CD8-positive, alpha-beta memory T cell (primary cell): ENCODE measurements at regions not wholly inside any gene's neighbourhood (a gene's known extent, or its start where the extent isn't known, plus 50 kb on each side); places are given as distances from the start of the nearest gene placed in this dataset.

Experiments
- CTCF ChIA-PET: fragments of 350-600 bp; sonication (Branson Sonifier 250); formaldehyde crosslinking; loops from one replicate; lab custom pipeline; 2021; ENCODE audit warnings: antibody characterized with exemption; lab: Charles Lee
- POLR2A ChIA-PET: fragments of 350-600 bp; sonication (Branson Sonifier 250); formaldehyde crosslinking; loops from one replicate; lab custom pipeline; 2021; ENCODE audit warnings: antibody characterized with exemption; lab: Charles Lee
- DNase-seq, 5 donors: peaks; one replicate each; pipeline versions ENCODE4 v3.0.0 to v3.0.0-alpha.2; 2020 to 2022; ENCODE audit warnings: mixed read lengths in 1 of 5
- H3K27ac ChIP-seq: one replicate; pipeline ENCODE4 v1.7.0; 2013; ENCODE audit warnings: low read depth, mild to moderate bottlenecking, low read length, moderate library complexity
- H3K27me3 ChIP-seq: 2 replicates; pipeline ENCODE4 v1.7.0; 2013; ENCODE audit warnings: low read length, mild to moderate bottlenecking; ENCODE audit not compliant: insufficient read depth, poor library complexity, severe bottlenecking
- H3K36me3 ChIP-seq: 2 replicates; pipeline ENCODE4 v1.7.0; 2013; ENCODE audit warnings: mild to moderate bottlenecking, low read length, moderate library complexity; ENCODE audit not compliant: insufficient read depth
- H3K4me1 ChIP-seq: 2 replicates; pipeline ENCODE4 v1.7.0; 2013; ENCODE audit warnings: mild to moderate bottlenecking, low read length, moderate library complexity; ENCODE audit not compliant: insufficient read depth
- H3K4me3 ChIP-seq: 2 replicates; pipeline ENCODE4 v1.7.0; 2013; ENCODE audit warnings: mild to moderate bottlenecking, low read length
- H3K9me3 ChIP-seq: 2 replicates; pipeline ENCODE4 v1.7.0; 2013; ENCODE audit warnings: mild to moderate bottlenecking, low read length
- H3K27ac Mint-ChIP-seq, 8 donors: one replicate each; pipeline ENCODE4 v1.8.0; 2020 to 2021; ENCODE audit warnings: mixed read lengths in 8 of 8, mild to moderate bottlenecking in 6 of 8, inconsistent platforms in 3 of 8, moderate library complexity in 3 of 8
- H3K27me3 Mint-ChIP-seq, 2 donors: one replicate each; pipeline ENCODE4 v1.8.0; 2020 to 2021; ENCODE audit warnings: mixed read lengths in 2 of 2, mild to moderate bottlenecking in 1 of 2, moderate library complexity in 1 of 2
- H3K36me3 Mint-ChIP-seq, 3 donors: one replicate each; pipeline ENCODE4 v1.8.0; 2020 to 2021; ENCODE audit warnings: mixed read lengths in 3 of 3, inconsistent platforms in 1 of 3, mild to moderate bottlenecking in 1 of 3
- H3K4me1 Mint-ChIP-seq, 3 donors: one replicate each; pipeline ENCODE4 v1.8.0; 2020 to 2021; ENCODE audit warnings: mixed read lengths in 3 of 3, inconsistent platforms in 1 of 3, mild to moderate bottlenecking in 1 of 3
- H3K4me3 Mint-ChIP-seq, 7 donors: one replicate each; pipeline ENCODE4 v1.8.0; 2020 to 2021; ENCODE audit warnings: mixed read lengths in 7 of 7, mild to moderate bottlenecking in 6 of 7, moderate library complexity in 4 of 7, inconsistent platforms in 2 of 7
- H3K9me3 Mint-ChIP-seq, 5 donors: one replicate each; pipeline ENCODE4 v1.8.0; 2020 to 2022; ENCODE audit warnings: mixed read lengths in 5 of 5, mild to moderate bottlenecking in 3 of 5, moderate library complexity in 2 of 5, inconsistent platforms in 1 of 5

GRCh38 chr4:80128941-80129340, 55.9 kb upstream of the ANTXR2 start:
- no peak overlapping the region for H3K27ac ChIP-seq

GRCh38 chr4:80127870-80128419, 54.9 kb upstream of the ANTXR2 start:
- peaks cover 46% of the 10 kb centered on the region for H3K4me1 ChIP-seq
- H3K4me1 Mint-ChIP-seq: peaks cover 48 to 60% (median 53%) of the 10 kb centered on the region in 3 donors
- no peaks in the 10 kb centered on the region for H3K27me3 ChIP-seq
- H3K36me3 ChIP-seq: no peaks in the 10 kb centered on the region
- no peaks in the 10 kb centered on the region for H3K9me3 ChIP-seq
- H3K4me3 ChIP-seq: no peak overlapping the region
- peak overlapping the region in 7 of 8 donors; percentile 53 to 95 (median 85) for H3K27ac Mint-ChIP-seq
- peak overlapping the region in 4 of 7 donors; percentile 6 to 48 (median 27) for H3K4me3 Mint-ChIP-seq
- H3K27me3 Mint-ChIP-seq: no peaks in the 10 kb centered on the region
- CTCF ChIA-PET: interaction anchor here (1.1 to 7.4 kb wide), 4 partner anchors 10 to 75 kb away, joined by 3 to 135 read pairs (median 24); no protein-coding TSS in a partner anchor
- H3K27ac ChIP-seq: peak overlapping the region; percentile 22
- peaks cover 0 to 1% (median 0%) of the 10 kb centered on the region in 5 donors for H3K9me3 Mint-ChIP-seq
- no peak for DNase-seq
- no peaks in the 10 kb centered on the region for H3K36me3 Mint-ChIP-seq
- POLR2A ChIA-PET: no interaction called here

More at GRCh38 chr4:80128941-80129340, 55.9 kb upstream of the ANTXR2 start:
- peaks cover 46% of the 10 kb centered on the region for H3K4me1 ChIP-seq
- Mint-ChIP-seq H3K9me3 (peaks cover 0 to 1% (median 0%) of the 10 kb centered on the region in 5 donors), H3K27ac (peak overlapping the region; percentile 15 to 76 (median 50)), H3K4me3 (peak overlapping the region in 4 of 7 donors; percentile 21 to 61 (median 36)), H3K36me3 (no peaks in the 10 kb centered on the region), H3K4me1 (peaks cover 48 to 60% (median 53%) of the 10 kb centered on the region in 3 donors), H3K27me3 (no peaks in the 10 kb centered on the region)
- ChIA-PET CTCF (interaction anchor here (3.0 to 7.4 kb wide), 3 partner anchors 9 to 74 kb away, joined by 11 to 135 read pairs (median 37); no protein-coding TSS in a partner anchor), POLR2A (interaction anchor here (1.0 kb wide), 1 partner anchor 10 kb away, joined by 3 read pairs; no protein-coding TSS in a partner anchor)
- no peaks in the 10 kb centered on the region for H3K9me3 ChIP-seq
- H3K4me3 ChIP-seq: no peak overlapping the region
- no peaks in the 10 kb centered on the region for H3K36me3 ChIP-seq
- H3K27me3 ChIP-seq: no peaks in the 10 kb centered on the region
- no peak for DNase-seq

DNA sequence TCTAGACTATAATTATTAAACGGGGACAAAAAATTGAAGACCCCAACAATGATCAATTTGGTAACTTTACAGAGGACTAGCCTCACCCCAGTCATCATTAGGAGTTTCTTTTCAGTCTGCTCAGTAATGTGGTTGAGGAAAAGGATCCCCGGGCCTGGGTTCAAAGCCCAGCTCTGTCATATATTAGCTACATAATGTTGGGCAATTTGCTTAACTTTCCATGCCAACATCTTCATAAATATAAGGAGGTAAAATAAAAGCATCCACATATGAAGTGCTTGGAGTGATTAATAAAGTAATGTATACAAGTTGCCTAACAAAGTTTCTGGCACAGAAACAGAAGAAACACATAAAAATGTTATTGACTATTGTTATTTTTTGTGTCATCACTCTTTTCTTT, 53.4 kb upstream of the ANTXR2 start:
- H3K27ac ChIP-seq: peak overlapping the region; percentile 76
- H3K36me3 ChIP-seq: no peaks in the 10 kb centered on the region
- H3K4me3 Mint-ChIP-seq: peak overlapping the region in 4 of 7 donors; percentile 40 to 71 (median 48)
- ChIA-PET CTCF (interaction anchor here (0.6 to 7.4 kb wide), 18 partner anchors 10 to 93 kb away, joined by 3 to 135 read pairs (median 7); partner anchors contain the start of gene ANTXR2), POLR2A (interaction anchor here (1.1 to 2.6 kb wide), 7 partner anchors 13 to 76 kb away, joined by 3 to 34 read pairs (median 6); partner anchors contain the start of gene ANTXR2)
- H3K27me3 ChIP-seq: no peaks in the 10 kb centered on the region
- H3K27ac Mint-ChIP-seq: peak overlapping the region; percentile 78 to 95 (median 90)
- no peaks in the 10 kb centered on the region for H3K9me3 Mint-ChIP-seq
- no peaks in the 10 kb centered on the region for H3K9me3 ChIP-seq
- no peaks in the 10 kb centered on the region for H3K36me3 Mint-ChIP-seq
- H3K4me1 Mint-ChIP-seq: peaks cover 48 to 60% (median 53%) of the 10 kb centered on the region in 3 donors
- H3K4me3 ChIP-seq: peak overlapping the region; percentile 31
- no peaks in the 10 kb centered on the region for H3K27me3 Mint-ChIP-seq
- DNase-seq: no peak
- H3K4me1 ChIP-seq: peaks cover 46% of the 10 kb centered on the region

- Histone ChIP-seq H3K4me3 (peak overlapping the region; percentile 31), H3K9me3 (no peaks in the 10 kb centered on the region), H3K27me3 (no peaks in the 10 kb centered on the region), H3K27ac (peak overlapping the region; percentile 76), H3K4me1 (peaks cover 46% of the 10 kb centered on the region), H3K36me3 (no peaks in the 10 kb centered on the region)
- Mint-ChIP-seq H3K9me3 (no peaks in the 10 kb centered on the region), H3K27me3 (no peaks in the 10 kb centered on the region), H3K27ac (peak overlapping the region; percentile 78 to 95 (median 90)), H3K36me3 (no peaks in the 10 kb centered on the region), H3K4me1 (peaks cover 48 to 60% (median 53%) of the 10 kb centered on the region in 3 donors), H3K4me3 (peak overlapping the region; percentile 14 to 71 (median 44))
- CTCF ChIA-PET: interaction anchor here (0.6 to 7.4 kb wide), 26 partner anchors 9 to 94 kb away, joined by 3 to 135 read pairs (median 6); partner anchors contain the start of gene ANTXR2
- POLR2A ChIA-PET: interaction anchor here (0.7 to 2.6 kb wide), 7 partner anchors 13 to 88 kb away, joined by 3 to 34 read pairs (median 6); partner anchors contain the start of gene ANTXR2
- DNase-seq: peak in 4 of 5 donors; percentile 2 to 63 (median 58)
Observed at GRCh38 chr4:80125252-80126177, 52.5 kb upstream of the ANTXR2 start.

GRCh38 chr4:80124246-80125211, 51.5 kb upstream of the ANTXR2 start:
- no peak overlapping the region for H3K4me3 ChIP-seq
- Mint-ChIP-seq H3K36me3 (no peaks in the 10 kb centered on the region), H3K27ac (peak overlapping the region; percentile 5 to 95 (median 88)), H3K4me1 (peaks cover 45 to 50% (median 48%) of the 10 kb centered on the region in 3 donors), H3K27me3 (no peaks in the 10 kb centered on the region), H3K9me3 (no peaks in the 10 kb centered on the region), H3K4me3 (no peak overlapping the region)
- ChIA-PET CTCF (interaction anchor here (0.7 to 7.4 kb wide), 22 partner anchors 8 to 92 kb away, joined by 3 to 135 read pairs (median 7); partner anchors contain the start of gene ANTXR2), POLR2A (interaction anchor here (1.4 to 2.6 kb wide), 4 partner anchors 14 to 78 kb away, joined by 3 to 34 read pairs (median 11); no protein-coding TSS in a partner anchor)
- H3K27ac ChIP-seq: peak overlapping the region; percentile 76
- no peaks in the 10 kb centered on the region for H3K36me3 ChIP-seq
- H3K4me1 ChIP-seq: peaks cover 45% of the 10 kb centered on the region
- no peaks in the 10 kb centered on the region for H3K9me3 ChIP-seq
- DNase-seq: no peak
- H3K27me3 ChIP-seq: no peaks in the 10 kb centered on the region
